VCaP (cell line): ENCODE measurements at regions not wholly inside any gene's neighbourhood (a gene's known extent, or its start where the extent isn't known, plus 50 kb on each side); places are given as distances from the start of the nearest gene placed in this dataset.

Experiments
- H3K27ac ChIP-seq: fragments of 450-650 bp; 2 replicates; pipeline ENCODE4 v1.5.1; 2017
- CTCF ChIP-seq: fragments of 450-650 bp; conservative IDR thresholded peaks from 2 replicates; pipeline ENCODE4 v1.5.1; 2017; ENCODE audit warnings: mild to moderate bottlenecking, moderate library complexity

- H3K27ac ChIP-seq: peak overlapping the region; percentile 83
- TF ChIP-seq CTCF: no peak
Observed at GRCh38 chr12:58766513-58766870, 153.8 kb downstream of the LRIG3 start.

- TF ChIP-seq CTCF: no peak
Observed at GRCh38 chr12:58767496-58767895, 152.8 kb downstream of the LRIG3 start.

GRCh38 chr12:58773986-58774385 lies 146.3 kb downstream of the LRIG3 start:
- TF ChIP-seq CTCF: no peak
- H3K27ac ChIP-seq: no peak overlapping the region; the same call in 1 of the 2 replicates

More at GRCh38 chr12:58767496-58767895, 152.8 kb downstream of the LRIG3 start:
- no peak overlapping the region for H3K27ac ChIP-seq

- no peak for TF ChIP-seq CTCF
- H3K27ac ChIP-seq: peak overlapping the region; percentile 55
Observed at GRCh38 chr12:58774731-58775130, 145.6 kb downstream of the LRIG3 start.

- TF ChIP-seq CTCF: no peak
- H3K27ac ChIP-seq: peak overlapping the region; percentile 55
Observed at GRCh38 chr12:58775396-58775795, 144.9 kb downstream of the LRIG3 start.

GRCh38 chr12:58776144-58776543 lies 144.2 kb downstream of the LRIG3 start:
- peak overlapping the region; percentile 55 for H3K27ac ChIP-seq
- TF ChIP-seq CTCF: no peak

- no peak overlapping the region for H3K27ac ChIP-seq
- TF ChIP-seq CTCF: no peak
Observed at GRCh38 chr12:58777815-58778214, 142.5 kb downstream of the LRIG3 start.

GRCh38 chr12:58781609-58782008 lies 138.7 kb downstream of the LRIG3 start:
- TF ChIP-seq CTCF: no peak

More at GRCh38 chr12:58781609-58782008, 138.7 kb downstream of the LRIG3 start:
- H3K27ac ChIP-seq: no peak overlapping the region
